ENCODE measurements at regions not wholly inside any gene's neighbourhood (a gene's known extent, or its start where the extent isn't known, plus 50 kb on each side); places are given as distances from the start of the nearest gene placed in this dataset.
A peak's percentile ranks its signal among the peaks of the same experiment; 100 is the strongest.

DNA sequence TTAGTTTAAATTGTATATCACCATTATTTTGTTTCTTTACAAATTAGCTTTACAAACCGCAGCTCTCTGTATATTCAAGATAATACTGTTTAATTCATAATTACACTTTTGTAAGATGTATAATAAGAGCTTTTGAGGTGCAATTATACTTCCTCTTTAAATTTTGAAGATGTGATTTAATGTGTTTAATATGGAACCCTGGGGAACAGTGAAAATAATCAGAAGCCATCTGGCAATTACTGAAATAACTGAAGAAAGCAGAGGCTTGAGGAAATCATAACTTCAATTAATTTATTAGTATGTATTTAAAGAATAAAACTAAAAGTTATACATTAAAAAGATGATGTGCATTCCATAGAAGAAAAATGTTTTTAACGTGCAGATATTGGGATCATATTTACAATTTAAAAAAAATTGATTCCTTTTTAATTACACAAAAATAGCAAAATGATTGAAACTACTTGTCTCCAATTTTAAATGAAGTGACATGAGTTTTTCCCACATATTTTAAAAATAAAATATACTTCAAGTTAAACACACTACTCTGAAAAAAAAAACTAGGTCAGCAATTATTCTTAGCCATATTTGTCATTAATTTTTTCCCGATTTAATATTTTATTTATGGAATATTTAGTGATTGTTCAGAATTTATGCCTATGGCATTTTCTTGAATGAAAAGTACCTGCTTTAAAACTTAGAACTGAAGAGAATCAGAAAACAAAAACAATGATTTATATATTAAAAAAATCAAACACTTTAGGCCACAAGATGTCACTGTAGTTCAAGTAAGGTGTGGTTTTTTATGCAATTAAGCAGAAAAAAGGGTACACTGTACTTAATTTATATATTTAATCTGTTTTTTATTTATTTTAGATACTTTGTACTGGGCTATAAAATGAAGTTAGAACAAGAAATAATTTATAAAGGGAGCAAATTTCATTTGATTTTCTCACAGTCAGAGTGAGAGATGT lies 942.7 kb upstream of the NDST4 start:
- TF ChIP-seq, protein P1, sequence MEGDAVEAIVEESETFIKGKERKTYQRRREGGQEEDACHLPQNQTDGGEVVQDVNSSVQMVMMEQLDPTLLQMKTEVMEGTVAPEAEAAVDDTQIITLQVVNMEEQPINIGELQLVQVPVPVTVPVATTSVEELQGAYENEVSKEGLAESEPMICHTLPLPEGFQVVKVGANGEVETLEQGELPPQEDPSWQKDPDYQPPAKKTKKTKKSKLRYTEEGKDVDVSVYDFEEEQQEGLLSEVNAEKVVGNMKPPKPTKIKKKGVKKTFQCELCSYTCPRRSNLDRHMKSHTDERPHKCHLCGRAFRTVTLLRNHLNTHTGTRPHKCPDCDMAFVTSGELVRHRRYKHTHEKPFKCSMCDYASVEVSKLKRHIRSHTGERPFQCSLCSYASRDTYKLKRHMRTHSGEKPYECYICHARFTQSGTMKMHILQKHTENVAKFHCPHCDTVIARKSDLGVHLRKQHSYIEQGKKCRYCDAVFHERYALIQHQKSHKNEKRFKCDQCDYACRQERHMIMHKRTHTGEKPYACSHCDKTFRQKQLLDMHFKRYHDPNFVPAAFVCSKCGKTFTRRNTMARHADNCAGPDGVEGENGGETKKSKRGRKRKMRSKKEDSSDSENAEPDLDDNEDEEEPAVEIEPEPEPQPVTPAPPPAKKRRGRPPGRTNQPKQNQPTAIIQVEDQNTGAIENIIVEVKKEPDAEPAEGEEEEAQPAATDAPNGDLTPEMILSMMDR (IDR thresholded peaks at IDR 0.05) = peak; percentile 54
- TF ChIP-seq GATA2 (CRISPR knock-in tag; IDR thresholded peaks at IDR 0.05) = no peak
- TF ChIP-seq ELF1 (IDR thresholded peaks at IDR 0.05) = no peak
